GM23338 (cell line): ENCODE measurements at regions not wholly inside any gene's neighbourhood (a gene's known extent, or its start where the extent isn't known, plus 50 kb on each side); places are given as distances from the start of the nearest gene placed in this dataset.
A peak's percentile ranks its signal among the peaks of the same experiment; 100 is the strongest.

Experiments
- ATAC-seq: fragments of 200-7000 bp; cut with Tn5 transposase; 3 replicates; pipeline ENCODE4 v1.9.1; 2020
- DNase-seq: peaks from one replicate; pipeline ENCODE4 v3.0.0-alpha.2; 2015; ENCODE audit warnings: low spot score
- H2AFZ ChIP-seq: fragments of 200-600 bp; sonication (generic); 2 replicates; pipeline ENCODE4 v1.8.0; 2016; ENCODE audit warnings: antibody characterized with exemption, mild to moderate bottlenecking, moderate library complexity
- H3F3A ChIP-seq: fragments of 200-600 bp; sonication (generic); replicated peaks from 2 replicates; pipeline ENCODE4 v1.8.0; 2017; ENCODE audit warnings: antibody characterized with exemption, mixed run types, low read depth
- H3K27ac ChIP-seq: fragments of 200-600 bp; sonication (generic); 2 replicates; pipeline ENCODE4 v1.6.1; 2016; ENCODE audit warnings: low read depth
- H3K27me3 ChIP-seq: fragments of 200-600 bp; sonication (generic); 2 replicates; pipeline ENCODE4 v1.8.0; 2016; ENCODE audit warnings: mild to moderate bottlenecking, mixed run types, moderate library complexity; ENCODE audit not compliant: insufficient read depth
- H3K36me3 ChIP-seq: fragments of 200-600 bp; sonication (generic); 2 replicates; pipeline ENCODE4 v1.8.0; 2016; ENCODE audit warnings: mild to moderate bottlenecking; ENCODE audit not compliant: insufficient read depth
- H3K4me1 ChIP-seq: fragments of 200-600 bp; sonication (generic); 2 replicates; pipeline ENCODE4 v1.8.0; 2016; ENCODE audit warnings: mild to moderate bottlenecking, moderate library complexity; ENCODE audit not compliant: insufficient read depth
- H3K4me2 ChIP-seq: fragments of 200-600 bp; sonication (generic); 2 replicates; pipeline ENCODE4 v1.7.1; 2017; ENCODE audit warnings: mixed run types
- H3K4me3 ChIP-seq: fragments of 200-600 bp; sonication (generic); 2 replicates; pipeline ENCODE4 v1.6.1; 2016; ENCODE audit warnings: mixed run types
- H3K79me2 ChIP-seq: fragments of 200-600 bp; sonication (generic); replicated peaks from 2 replicates; pipeline ENCODE4 v1.8.0; 2017; ENCODE audit warnings: mild to moderate bottlenecking; ENCODE audit not compliant: insufficient read depth
- H3K9me2 ChIP-seq: fragments of 200-600 bp; sonication (generic); 2 replicates; pipeline ENCODE4 v1.8.0; 2017; ENCODE audit not compliant: insufficient read depth
- H4K20me1 ChIP-seq: fragments of 200-600 bp; sonication (generic); replicated peaks from 2 replicates; pipeline ENCODE4 v1.8.0; 2017; ENCODE audit warnings: mild to moderate bottlenecking; ENCODE audit not compliant: insufficient read depth
- H3K27ac Mint-ChIP-seq: 2 replicates; pipeline ENCODE4 v1.8.0; 2020; ENCODE audit warnings: inconsistent platforms, mild to moderate bottlenecking, moderate library complexity, mixed read lengths
- H3K27me3 Mint-ChIP-seq: 3 replicates; pipeline ENCODE4 v1.8.0; 2022; ENCODE audit warnings: low read depth, mild to moderate bottlenecking, moderate library complexity, mixed read lengths, inconsistent platforms; ENCODE audit not compliant: insufficient read depth, poor library complexity
- H3K36me3 Mint-ChIP-seq: 3 replicates; pipeline ENCODE4 v1.8.0; 2021; ENCODE audit warnings: low read depth, mild to moderate bottlenecking, inconsistent platforms, moderate library complexity, mixed read lengths
- H3K4me1 Mint-ChIP-seq: 3 replicates; pipeline ENCODE4 v1.8.0; 2020; ENCODE audit warnings: mild to moderate bottlenecking, inconsistent platforms, mixed read lengths
- H3K4me3 Mint-ChIP-seq: 3 replicates; pipeline ENCODE4 v1.8.0; 2021; ENCODE audit warnings: moderate library complexity, mild to moderate bottlenecking, inconsistent platforms, mixed read lengths
- H3K9me3 Mint-ChIP-seq: 3 replicates; pipeline ENCODE4 v1.8.0; 2020; ENCODE audit warnings: moderate library complexity, mild to moderate bottlenecking, inconsistent platforms, mixed read lengths
- CREB1 ChIP-seq: fragments of 250-450 bp; sonication (Bioruptor Pico); IDR thresholded peaks from 2 replicates; pipeline ENCODE4 v1.5.0; 2020; ENCODE audit warnings: low read depth, mild to moderate bottlenecking, moderate library complexity
- EZH2 ChIP-seq: fragments of 200-600 bp; sonication (generic); IDR thresholded peaks from one replicate; pipeline ENCODE4 v1.8.0; 2017; ENCODE audit warnings: antibody characterized with exemption, mild to moderate bottlenecking, low read depth; ENCODE audit not compliant: unreplicated experiment
- EZH2phosphoT487 ChIP-seq: fragments of 200-600 bp; sonication (generic); IDR thresholded peaks from one replicate; pipeline ENCODE4 v1.8.1; 2018; ENCODE audit warnings: antibody characterized with exemption; ENCODE audit not compliant: unreplicated experiment
- NANOG ChIP-seq: IDR thresholded peaks from 2 replicates; pipeline ENCODE4 v1.6.1; 2016; ENCODE audit warnings: antibody characterized with exemption, borderline replicate concordance
- POLR2AphosphoS5 ChIP-seq: IDR thresholded peaks from 2 replicates; pipeline ENCODE4 v1.6.1; 2016; ENCODE audit warnings: antibody characterized with exemption, low read depth
- STAT1 ChIP-seq: IDR thresholded peaks from one replicate; pipeline ENCODE4 v1.6.1; 2016; ENCODE audit warnings: antibody characterized with exemption; ENCODE audit not compliant: unreplicated experiment
- ZNF331 ChIP-seq: fragments of 250-450 bp; sonication (Bioruptor Pico); IDR thresholded peaks from 2 replicates; pipeline ENCODE4 v1.5.0; 2020; ENCODE audit warnings: low read depth, mild to moderate bottlenecking, moderate library complexity
- TF ChIP-seq, protein P1 (sequence below): IDR thresholded peaks from 2 replicates; pipeline ENCODE4 v1.6.1; 2016; ENCODE audit warnings: antibody characterized with exemption
- TF ChIP-seq, protein P2 (sequence below): IDR thresholded peaks from one replicate; pipeline ENCODE4 v1.6.1; 2018; ENCODE audit warnings: antibody characterized with exemption; ENCODE audit not compliant: unreplicated experiment
- TF ChIP-seq, protein P3 (sequence below), 2 experiments: fragments of 200-600 bp in 1 of 2; sonication (generic) in 1 of 2; conservative IDR thresholded peaks; 2 replicates each; pipeline versions ENCODE4 v1.5.1 to v1.6.1; 2016 to 2017; ENCODE audit warnings: antibody characterized with exemption in 2 of 2, low read depth in 2 of 2, mild to moderate bottlenecking in 2 of 2, moderate library complexity in 1 of 2

DNA sequence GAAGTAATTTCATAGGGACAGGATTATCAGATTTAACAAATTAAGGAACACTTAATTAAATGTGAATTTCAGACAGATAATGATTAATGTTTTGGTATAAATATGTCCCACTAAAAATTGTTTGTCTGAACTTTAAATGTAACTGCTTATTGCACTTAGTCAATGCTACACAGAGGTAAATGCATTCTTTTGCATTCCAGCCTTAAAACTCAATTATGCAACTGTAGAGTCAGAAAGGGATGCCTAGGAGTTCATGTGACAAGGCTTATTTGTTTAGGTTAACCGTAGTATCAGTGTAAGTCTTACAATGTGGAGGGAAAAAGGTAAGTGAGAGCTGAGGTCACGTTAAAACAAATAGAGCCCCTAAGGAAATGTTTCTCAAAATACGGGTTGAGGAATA is 347.2 kb upstream of the ARGLU1 start:
- peaks cover 15% of the 10 kb centered on the region for H3K27me3 Mint-ChIP-seq
- ATAC-seq (no peak), DNase-seq (no peak)
- Histone ChIP-seq H3K27ac (no peak overlapping the region), H3K79me2 (no peaks in the 10 kb centered on the region), H4K20me1 (no peaks in the 10 kb centered on the region), H3K4me3 (no peak overlapping the region), H3K36me3 (no peaks in the 10 kb centered on the region), H3K9me2 (no peaks in the 10 kb centered on the region), H3K4me2 (peak overlapping the region; percentile 61), H2AFZ (peak overlapping the region; percentile 14; the same call in 1 of the 2 replicates), H3K4me1 (peaks cover 51% of the 10 kb centered on the region), H3F3A (no peaks in the 10 kb centered on the region; the same call in 1 of the 2 replicates), H3K27me3 (0 out of 2 replicates have a peak, but pooled peaks cover 5% of the 10 kb centered on the region)
- no peaks in the 10 kb centered on the region for H3K36me3 Mint-ChIP-seq
- H3K4me3 Mint-ChIP-seq = no peak overlapping the region; the same call in 2 of the 3 replicates
- H3K9me3 Mint-ChIP-seq = no peaks in the 10 kb centered on the region
- no peak overlapping the region for H3K27ac Mint-ChIP-seq
- H3K4me1 Mint-ChIP-seq = peaks cover 50% of the 10 kb centered on the region
- TF ChIP-seq STAT1 (no peak), EZH2phosphoT487 (no peak), POLR2AphosphoS5 (no peak), CREB1 (CRISPR knock-in tag) (no peak), NANOG (no peak), EZH2 (no peak), ZNF331 (CRISPR knock-in tag) (no peak)
- TF ChIP-seq, protein P1, sequence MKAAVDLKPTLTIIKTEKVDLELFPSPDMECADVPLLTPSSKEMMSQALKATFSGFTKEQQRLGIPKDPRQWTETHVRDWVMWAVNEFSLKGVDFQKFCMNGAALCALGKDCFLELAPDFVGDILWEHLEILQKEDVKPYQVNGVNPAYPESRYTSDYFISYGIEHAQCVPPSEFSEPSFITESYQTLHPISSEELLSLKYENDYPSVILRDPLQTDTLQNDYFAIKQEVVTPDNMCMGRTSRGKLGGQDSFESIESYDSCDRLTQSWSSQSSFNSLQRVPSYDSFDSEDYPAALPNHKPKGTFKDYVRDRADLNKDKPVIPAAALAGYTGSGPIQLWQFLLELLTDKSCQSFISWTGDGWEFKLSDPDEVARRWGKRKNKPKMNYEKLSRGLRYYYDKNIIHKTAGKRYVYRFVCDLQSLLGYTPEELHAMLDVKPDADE = no peak
- TF ChIP-seq, protein P2, sequence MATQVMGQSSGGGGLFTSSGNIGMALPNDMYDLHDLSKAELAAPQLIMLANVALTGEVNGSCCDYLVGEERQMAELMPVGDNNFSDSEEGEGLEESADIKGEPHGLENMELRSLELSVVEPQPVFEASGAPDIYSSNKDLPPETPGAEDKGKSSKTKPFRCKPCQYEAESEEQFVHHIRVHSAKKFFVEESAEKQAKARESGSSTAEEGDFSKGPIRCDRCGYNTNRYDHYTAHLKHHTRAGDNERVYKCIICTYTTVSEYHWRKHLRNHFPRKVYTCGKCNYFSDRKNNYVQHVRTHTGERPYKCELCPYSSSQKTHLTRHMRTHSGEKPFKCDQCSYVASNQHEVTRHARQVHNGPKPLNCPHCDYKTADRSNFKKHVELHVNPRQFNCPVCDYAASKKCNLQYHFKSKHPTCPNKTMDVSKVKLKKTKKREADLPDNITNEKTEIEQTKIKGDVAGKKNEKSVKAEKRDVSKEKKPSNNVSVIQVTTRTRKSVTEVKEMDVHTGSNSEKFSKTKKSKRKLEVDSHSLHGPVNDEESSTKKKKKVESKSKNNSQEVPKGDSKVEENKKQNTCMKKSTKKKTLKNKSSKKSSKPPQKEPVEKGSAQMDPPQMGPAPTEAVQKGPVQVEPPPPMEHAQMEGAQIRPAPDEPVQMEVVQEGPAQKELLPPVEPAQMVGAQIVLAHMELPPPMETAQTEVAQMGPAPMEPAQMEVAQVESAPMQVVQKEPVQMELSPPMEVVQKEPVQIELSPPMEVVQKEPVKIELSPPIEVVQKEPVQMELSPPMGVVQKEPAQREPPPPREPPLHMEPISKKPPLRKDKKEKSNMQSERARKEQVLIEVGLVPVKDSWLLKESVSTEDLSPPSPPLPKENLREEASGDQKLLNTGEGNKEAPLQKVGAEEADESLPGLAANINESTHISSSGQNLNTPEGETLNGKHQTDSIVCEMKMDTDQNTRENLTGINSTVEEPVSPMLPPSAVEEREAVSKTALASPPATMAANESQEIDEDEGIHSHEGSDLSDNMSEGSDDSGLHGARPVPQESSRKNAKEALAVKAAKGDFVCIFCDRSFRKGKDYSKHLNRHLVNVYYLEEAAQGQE = no peak
- TF ChIP-seq, protein P3, sequence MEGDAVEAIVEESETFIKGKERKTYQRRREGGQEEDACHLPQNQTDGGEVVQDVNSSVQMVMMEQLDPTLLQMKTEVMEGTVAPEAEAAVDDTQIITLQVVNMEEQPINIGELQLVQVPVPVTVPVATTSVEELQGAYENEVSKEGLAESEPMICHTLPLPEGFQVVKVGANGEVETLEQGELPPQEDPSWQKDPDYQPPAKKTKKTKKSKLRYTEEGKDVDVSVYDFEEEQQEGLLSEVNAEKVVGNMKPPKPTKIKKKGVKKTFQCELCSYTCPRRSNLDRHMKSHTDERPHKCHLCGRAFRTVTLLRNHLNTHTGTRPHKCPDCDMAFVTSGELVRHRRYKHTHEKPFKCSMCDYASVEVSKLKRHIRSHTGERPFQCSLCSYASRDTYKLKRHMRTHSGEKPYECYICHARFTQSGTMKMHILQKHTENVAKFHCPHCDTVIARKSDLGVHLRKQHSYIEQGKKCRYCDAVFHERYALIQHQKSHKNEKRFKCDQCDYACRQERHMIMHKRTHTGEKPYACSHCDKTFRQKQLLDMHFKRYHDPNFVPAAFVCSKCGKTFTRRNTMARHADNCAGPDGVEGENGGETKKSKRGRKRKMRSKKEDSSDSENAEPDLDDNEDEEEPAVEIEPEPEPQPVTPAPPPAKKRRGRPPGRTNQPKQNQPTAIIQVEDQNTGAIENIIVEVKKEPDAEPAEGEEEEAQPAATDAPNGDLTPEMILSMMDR (conservative IDR thresholded peaks at IDR 0.05; ENCODE audit: low read depth in 2 of 2) = no peak
